HAP-1 (cell line): ENCODE measurements at regions not wholly inside any gene's neighbourhood (a gene's known extent, or its start where the extent isn't known, plus 50 kb on each side); places are given as distances from the start of the nearest gene placed in this dataset.
"Not testable (repeated sequence)": the region's sequence is repeated elsewhere in the genome, so short reads cannot be mapped to it uniquely, and the experiment has no call there.

Experiments used
- DNase-seq, 2 experiments: peaks; one replicate each; pipeline ENCODE4 v3.0.0-alpha.2; 2016 to 2020; ENCODE audit warnings: low spot score in 2 of 2
- H3K27me3 ChIP-seq: fragments of 250-450 bp; sonication (Bioruptor Pico); 2 replicates; pipeline ENCODE4 v1.5.1; 2020; ENCODE audit warnings: low read depth, mild to moderate bottlenecking, moderate library complexity
- H3K36me3 ChIP-seq: fragments of 250-450 bp; sonication (Bioruptor Pico); replicated peaks from 2 replicates; pipeline ENCODE4 v1.5.1; 2020; ENCODE audit warnings: mild to moderate bottlenecking
- H3K4me1 ChIP-seq: fragments of 250-450 bp; sonication (Bioruptor Pico); 2 replicates; pipeline ENCODE4 v1.5.1; 2020; ENCODE audit warnings: mild to moderate bottlenecking
- H3K4me3 ChIP-seq: fragments of 250-450 bp; sonication (Bioruptor Pico); 2 replicates; pipeline ENCODE4 v1.5.1; 2020; ENCODE audit warnings: mild to moderate bottlenecking, moderate library complexity
- H3K9me3 ChIP-seq: fragments of 250-450 bp; sonication (Bioruptor Pico); 2 replicates; pipeline ENCODE4 v1.5.1; 2020; ENCODE audit warnings: mild to moderate bottlenecking, moderate library complexity
- in situ Hi-C: fragments of 300-500 bp; cut with MboI; formaldehyde crosslinking; loops from 3 replicates; pipeline ENCODE4 v1.14.3; 2020; ENCODE audit warnings: low sequenced_read_pairs, inconsistent platforms, mixed read lengths

DNA sequence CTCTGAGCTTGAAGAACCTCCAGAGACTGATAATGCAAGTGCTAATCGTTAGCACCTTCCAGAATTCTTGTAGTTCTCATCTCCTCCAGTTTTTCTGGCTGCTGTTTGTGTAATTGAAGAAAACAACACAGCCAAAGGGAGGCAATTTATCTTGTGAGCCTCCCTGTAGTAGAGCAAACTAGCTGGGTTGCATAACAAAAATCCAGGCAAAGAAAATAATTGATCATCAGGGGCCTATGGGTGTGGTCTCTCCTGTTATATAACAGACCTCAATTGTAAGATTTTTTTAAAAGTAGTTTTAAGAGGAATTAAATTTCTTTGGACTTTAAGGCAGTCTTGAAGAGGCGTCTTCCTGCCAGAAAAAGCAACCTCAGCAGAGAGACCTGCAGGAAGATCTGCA is 817.0 kb downstream of the CENPC start:
- Histone ChIP-seq H3K36me3 (no peaks in the 10 kb centered on the region), H3K4me3 (no peak overlapping the region), H3K4me1 (peaks cover 6% of the 10 kb centered on the region; the same call in 1 of the 2 replicates), H3K27me3 (no peaks in the 10 kb centered on the region), H3K9me3 (no peaks in the 10 kb centered on the region)
- no peak for DNase-seq
- in situ Hi-C loops, result no loop called here

DNA sequence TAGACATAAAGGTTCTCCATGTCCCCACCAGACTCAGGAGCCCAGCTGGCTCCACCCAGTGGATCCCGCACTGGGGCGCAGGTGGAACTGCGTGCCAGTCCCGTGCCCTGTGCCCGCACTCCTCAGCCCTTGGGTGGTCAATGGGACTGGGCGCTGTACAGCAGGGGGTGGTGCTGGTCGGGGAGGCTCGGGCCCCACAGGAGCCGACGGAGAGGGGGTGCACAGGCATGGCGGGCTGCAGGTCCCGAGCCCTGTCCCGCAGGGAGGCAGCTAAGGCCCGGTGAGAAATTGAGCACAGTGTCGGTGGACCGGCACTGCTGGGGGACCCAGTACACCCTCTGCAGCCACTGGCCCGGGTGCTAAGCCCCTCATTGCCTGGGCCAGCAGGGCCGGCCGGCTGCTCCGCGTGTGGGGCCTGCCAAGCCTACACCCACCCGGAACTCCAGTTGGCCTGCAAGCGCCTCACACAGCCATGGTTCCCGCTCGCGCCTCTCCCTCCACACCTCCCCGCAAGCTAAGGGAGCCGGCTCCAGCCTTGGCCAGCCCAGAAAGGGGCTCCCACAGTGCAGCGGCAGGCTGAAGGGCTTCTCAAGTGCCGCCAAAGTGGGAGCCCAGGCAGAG is 832.9 kb downstream of the CENPC start:
- H3K9me3 ChIP-seq, result not testable (repeated sequence)

DNA sequence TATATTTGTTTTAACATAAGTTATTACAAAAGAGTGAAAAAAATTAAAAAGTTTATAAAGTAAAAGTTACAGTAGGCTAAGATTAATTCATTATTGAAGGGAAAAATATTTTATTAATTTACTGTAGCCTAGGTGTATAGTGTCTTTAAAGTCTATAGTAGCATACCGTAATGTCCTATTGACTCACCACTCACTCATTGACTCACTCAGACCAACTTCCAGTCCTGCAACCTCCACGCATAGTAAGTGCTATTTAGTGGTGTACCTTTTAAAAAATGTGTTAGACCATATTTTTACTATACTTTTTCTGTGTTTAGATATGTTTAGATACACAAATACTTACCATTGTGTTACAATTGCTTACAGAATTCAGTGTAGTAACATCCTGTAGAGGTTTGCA is 841.1 kb downstream of the CENPC start:
- DNase-seq, result no peak
- H3K4me3 ChIP-seq, result no peak overlapping the region
- in situ Hi-C loops, result no loop called here
- no peaks in the 10 kb centered on the region for H3K27me3 ChIP-seq
- H3K4me1 ChIP-seq, result no peaks in the 10 kb centered on the region
- H3K36me3 ChIP-seq, result no peaks in the 10 kb centered on the region
- no peaks in the 10 kb centered on the region for H3K9me3 ChIP-seq

More for the DNA sequence above, 832.9 kb downstream of the CENPC start:
- in situ Hi-C loops, H3K4me3 ChIP-seq, H3K27me3 ChIP-seq, H3K4me1 ChIP-seq, DNase-seq, H3K36me3 ChIP-seq: not testable (repeated sequence)

DNA sequence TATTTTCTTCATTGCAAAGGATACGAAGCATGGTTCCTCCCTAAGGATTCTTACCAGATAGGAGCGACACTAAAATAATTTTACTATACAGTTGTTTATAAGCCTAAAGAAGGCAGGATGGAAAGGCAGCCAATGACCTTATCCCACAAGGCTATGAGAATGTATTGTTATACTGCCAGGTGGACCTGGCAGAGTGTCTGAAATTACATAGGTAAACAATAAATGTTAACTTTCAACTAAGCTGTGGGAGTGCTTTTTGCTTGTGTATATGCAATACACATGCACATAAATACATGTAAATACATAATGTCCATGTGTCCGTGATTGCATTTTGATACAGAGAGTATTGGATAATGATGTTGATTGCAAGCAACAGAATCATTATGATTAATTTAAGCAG is 850.6 kb downstream of the CENPC start:
- Histone ChIP-seq H3K4me1 (no peaks in the 10 kb centered on the region), H3K36me3 (no peaks in the 10 kb centered on the region), H3K27me3 (no peaks in the 10 kb centered on the region), H3K4me3 (no peak overlapping the region), H3K9me3 (no peaks in the 10 kb centered on the region)
- no peak for DNase-seq
- in situ Hi-C loops, result no loop called here

DNA sequence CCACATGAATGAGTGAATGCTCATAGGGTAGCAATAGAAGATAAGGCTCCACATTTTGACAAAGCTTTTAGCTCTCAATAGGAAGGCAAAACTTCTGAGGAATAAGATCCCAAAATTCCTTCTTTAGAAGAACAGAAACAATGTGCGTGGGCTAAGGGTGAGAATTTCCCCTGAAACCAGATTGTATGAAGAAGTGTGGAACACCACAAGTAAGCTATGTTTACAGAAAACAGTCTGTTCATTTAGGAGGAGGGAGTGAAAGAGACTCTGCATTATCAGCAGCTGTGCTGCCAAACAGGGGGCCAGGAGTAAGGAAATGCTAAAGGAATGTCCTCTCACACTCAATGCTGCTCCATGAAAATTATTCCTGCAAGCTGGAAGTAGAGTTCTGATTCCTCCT is 851.6 kb downstream of the CENPC start:
- Histone ChIP-seq H3K4me3 (no peak overlapping the region), H3K27me3 (no peaks in the 10 kb centered on the region), H3K4me1 (no peaks in the 10 kb centered on the region), H3K36me3 (no peaks in the 10 kb centered on the region), H3K9me3 (no peaks in the 10 kb centered on the region)
- in situ Hi-C loops, result no loop called here
- no peak for DNase-seq

DNA sequence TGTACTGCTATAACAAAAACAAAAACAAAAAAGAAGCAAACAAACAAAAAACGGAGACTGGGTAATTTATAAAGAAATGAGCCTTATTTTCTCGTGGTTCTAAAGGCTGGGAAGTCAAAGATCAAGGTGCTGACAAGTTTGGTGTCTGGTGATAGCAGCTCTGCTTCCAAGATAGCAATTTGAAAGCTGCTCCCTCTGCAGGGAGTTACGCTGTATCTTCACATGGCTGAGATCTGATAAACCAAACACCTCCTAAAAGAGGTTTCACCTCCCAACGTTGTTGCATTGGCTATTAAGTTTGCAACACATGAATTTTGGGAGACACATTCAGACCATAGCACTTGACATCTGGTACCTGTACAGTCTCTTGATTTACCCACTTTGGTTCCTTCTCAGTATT is 854.2 kb downstream of the CENPC start:
- in situ Hi-C loops, result no loop called here
- DNase-seq, result no peak
- H3K27me3 ChIP-seq, result no peaks in the 10 kb centered on the region
- no peaks in the 10 kb centered on the region for H3K36me3 ChIP-seq
- H3K4me3 ChIP-seq, result no peak overlapping the region
- H3K4me1 ChIP-seq, result no peaks in the 10 kb centered on the region
- H3K9me3 ChIP-seq, result no peaks in the 10 kb centered on the region

DNA sequence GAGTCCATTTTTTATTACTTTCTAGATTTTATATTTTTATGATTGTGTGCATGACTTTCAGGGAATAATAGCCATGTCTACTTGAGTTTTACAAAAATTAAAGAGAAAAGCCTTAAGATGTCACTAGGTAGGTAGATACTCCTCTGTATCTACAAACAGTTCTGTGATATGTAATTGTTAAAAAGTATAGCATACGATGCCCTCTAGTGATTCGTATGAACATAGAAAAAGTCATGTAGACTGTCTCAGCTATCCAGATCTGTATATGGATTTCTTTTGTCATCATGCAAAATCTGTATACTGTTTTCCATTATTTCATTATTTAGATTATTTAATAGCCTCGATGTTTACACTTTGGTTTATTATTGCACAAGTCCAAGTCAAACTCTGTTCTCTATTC is 856.6 kb downstream of the CENPC start:
- DNase-seq, result peak in 1 of 2 experiments; percentile 54
- H3K9me3 ChIP-seq, result no peaks in the 10 kb centered on the region
- H3K4me3 ChIP-seq, result no peak overlapping the region
- no peaks in the 10 kb centered on the region for H3K27me3 ChIP-seq
- in situ Hi-C loops, result no loop called here
- H3K4me1 ChIP-seq, result no peaks in the 10 kb centered on the region
- no peaks in the 10 kb centered on the region for H3K36me3 ChIP-seq

DNA sequence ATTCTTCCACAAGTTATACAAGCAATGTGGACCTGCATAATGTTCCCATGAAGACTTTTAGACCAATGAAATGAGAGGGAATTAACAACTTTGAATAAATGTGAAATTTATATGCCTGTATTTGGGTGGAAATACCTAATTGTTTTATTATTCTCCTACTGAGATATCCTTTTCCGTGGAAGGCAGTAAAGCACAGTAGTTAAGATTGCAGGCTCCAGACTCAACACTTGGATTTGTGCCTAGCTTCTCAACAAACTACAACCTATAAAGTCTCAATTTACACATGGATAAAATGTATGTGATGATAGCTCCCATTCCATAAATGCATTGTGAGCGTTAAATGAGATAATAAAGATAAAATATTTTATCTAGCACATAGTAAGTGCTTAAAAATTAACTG is 857.8 kb downstream of the CENPC start:
- H3K4me1 ChIP-seq, result no peaks in the 10 kb centered on the region
- no peak overlapping the region for H3K4me3 ChIP-seq
- in situ Hi-C loops, result no loop called here
- no peaks in the 10 kb centered on the region for H3K9me3 ChIP-seq
- no peak for DNase-seq
- H3K36me3 ChIP-seq, result no peaks in the 10 kb centered on the region
- no peaks in the 10 kb centered on the region for H3K27me3 ChIP-seq

DNA sequence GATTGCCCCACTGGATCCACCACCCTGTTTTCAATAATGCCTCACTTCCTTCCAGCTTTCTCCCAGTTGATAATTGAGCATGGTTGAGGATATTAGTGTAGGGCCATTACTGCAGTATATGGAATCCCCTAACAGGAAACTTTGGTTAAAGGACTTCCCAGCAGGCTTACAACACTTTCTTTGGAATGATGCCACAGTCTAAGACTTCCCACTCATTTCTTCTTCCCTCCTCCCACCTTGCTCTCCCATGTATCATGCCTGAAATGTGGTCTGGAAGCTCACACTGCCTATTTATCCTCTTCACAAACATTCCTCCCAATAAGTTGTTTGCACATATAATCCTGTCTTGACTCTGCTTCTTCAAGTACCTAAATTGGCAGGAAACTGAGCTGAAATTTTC is 863.3 kb downstream of the CENPC start:
- no peak for DNase-seq
- Histone ChIP-seq H3K36me3 (no peaks in the 10 kb centered on the region), H3K4me1 (no peaks in the 10 kb centered on the region), H3K27me3 (no peaks in the 10 kb centered on the region), H3K4me3 (no peak overlapping the region), H3K9me3 (peaks cover 5% of the 10 kb centered on the region; the same call in 1 of the 2 replicates)
- in situ Hi-C loops, result no loop called here

DNA sequence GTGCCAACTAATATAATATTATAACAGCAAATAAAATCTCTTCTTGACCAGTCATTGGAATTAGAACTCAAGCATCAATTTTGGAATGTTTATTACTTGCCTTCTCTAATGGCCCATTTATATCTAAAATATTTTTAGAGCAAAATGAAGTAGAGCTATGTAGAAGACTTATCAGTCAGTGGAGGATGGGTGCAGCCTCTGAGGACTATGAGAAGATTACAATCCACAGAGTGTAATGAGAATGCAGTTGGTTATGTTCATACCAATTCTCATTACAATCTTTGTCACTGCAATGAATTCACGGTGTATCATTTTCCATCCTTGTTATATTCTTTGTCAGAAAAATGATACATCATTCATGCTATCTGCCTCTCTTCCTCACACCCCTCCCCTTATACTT is 878.1 kb downstream of the CENPC start:
- Histone ChIP-seq H3K9me3 (no peaks in the 10 kb centered on the region), H3K4me1 (no peaks in the 10 kb centered on the region), H3K27me3 (no peaks in the 10 kb centered on the region), H3K36me3 (no peaks in the 10 kb centered on the region), H3K4me3 (no peak overlapping the region)
- in situ Hi-C loops, result no loop called here
- no peak for DNase-seq

DNA sequence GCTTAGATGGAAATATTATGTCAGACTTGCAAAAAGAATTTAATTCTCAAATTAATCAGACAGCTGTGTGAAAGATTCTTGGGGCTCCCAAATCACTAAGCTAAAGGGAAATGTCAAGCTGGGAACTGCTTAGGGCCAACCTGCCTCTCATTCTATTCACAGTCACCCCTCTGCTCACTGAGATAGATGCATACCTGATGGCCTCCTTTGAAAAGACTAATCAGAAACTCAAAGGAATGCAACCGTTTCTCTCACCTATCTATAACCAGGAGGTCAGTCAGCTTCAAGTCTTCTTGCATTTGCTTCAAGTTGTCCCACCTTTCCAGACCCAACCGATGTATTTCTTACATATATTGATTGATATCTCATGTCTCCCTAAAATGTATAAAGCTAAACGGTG is 882.7 kb downstream of the CENPC start:
- H3K4me1 ChIP-seq, result no peaks in the 10 kb centered on the region
- H3K4me3 ChIP-seq, result no peak overlapping the region
- H3K27me3 ChIP-seq, result no peaks in the 10 kb centered on the region
- H3K9me3 ChIP-seq, result no peaks in the 10 kb centered on the region
- in situ Hi-C loops, result no loop called here
- no peaks in the 10 kb centered on the region for H3K36me3 ChIP-seq
- DNase-seq, result no peak

DNA sequence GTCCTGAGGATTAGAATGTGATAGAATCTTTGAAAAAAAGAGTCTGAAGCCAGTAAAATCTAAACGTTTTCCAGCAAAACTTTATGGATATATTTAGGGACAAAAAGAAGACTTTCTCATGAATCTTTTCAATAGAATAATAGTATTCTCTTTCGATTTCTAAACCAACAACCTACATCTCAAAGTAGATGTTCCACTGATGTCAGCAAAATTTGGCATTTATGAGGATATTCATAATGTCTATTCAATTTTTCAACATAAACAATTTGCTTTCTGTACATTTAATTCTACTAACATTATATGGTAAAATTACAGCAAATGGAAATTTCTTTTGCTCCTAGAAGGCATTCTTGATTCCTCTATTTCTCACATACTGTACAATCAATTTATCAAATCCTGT is 886.5 kb downstream of the CENPC start:
- Histone ChIP-seq H3K9me3 (no peaks in the 10 kb centered on the region), H3K4me1 (no peaks in the 10 kb centered on the region), H3K4me3 (no peak overlapping the region), H3K27me3 (no peaks in the 10 kb centered on the region), H3K36me3 (no peaks in the 10 kb centered on the region)
- no peak for DNase-seq
- in situ Hi-C loops, result no loop called here

DNA sequence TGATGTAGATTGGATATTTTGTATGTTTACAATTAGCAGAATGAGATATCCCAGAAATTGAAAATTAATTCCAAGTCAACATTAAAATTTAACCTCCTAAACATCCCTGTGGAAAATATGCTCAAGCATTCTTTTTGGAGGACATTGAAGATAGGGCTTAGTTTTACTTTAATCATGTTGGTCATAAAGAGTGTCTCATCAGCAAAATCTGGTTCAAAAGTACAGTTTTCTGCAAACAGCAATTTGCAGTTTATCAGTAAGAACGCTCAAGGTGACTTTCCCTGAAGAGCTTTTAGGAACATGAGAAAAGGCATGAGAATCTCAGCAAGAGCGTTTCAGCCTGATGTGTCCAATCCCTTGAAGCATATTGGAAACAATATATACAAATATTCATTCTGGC is 889.8 kb downstream of the CENPC start:
- in situ Hi-C loops, result no loop called here
- H3K9me3 ChIP-seq, result 0 out of 2 replicates have a peak, but pooled peaks cover 2% of the 10 kb centered on the region
- H3K4me3 ChIP-seq, result no peak overlapping the region
- H3K36me3 ChIP-seq, result no peaks in the 10 kb centered on the region
- no peaks in the 10 kb centered on the region for H3K27me3 ChIP-seq
- H3K4me1 ChIP-seq, result no peaks in the 10 kb centered on the region
- DNase-seq, result no peak

DNA sequence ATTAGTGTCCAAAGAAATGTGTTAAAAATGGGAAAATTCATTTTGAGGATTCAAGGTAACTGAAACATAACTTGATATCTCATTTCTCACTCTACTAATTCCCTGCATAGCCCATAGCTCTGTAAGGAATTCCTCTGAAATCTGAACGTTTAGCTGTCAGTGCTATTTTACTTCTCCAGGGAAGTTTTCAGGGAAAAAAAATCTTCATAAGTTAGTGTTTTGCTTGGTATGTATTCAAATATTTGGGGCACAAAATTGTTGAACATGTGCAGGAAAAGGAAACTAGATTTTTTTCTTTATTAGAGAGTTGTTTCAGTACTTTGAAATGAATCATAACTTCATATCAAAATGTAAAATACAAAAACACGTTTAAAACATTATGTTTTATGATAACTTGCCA is 891.4 kb downstream of the CENPC start:
- 0 out of 2 replicates have a peak, but pooled peaks cover 2% of the 10 kb centered on the region for H3K9me3 ChIP-seq
- DNase-seq, result no peak
- in situ Hi-C loops, result no loop called here
- no peaks in the 10 kb centered on the region for H3K36me3 ChIP-seq
- no peaks in the 10 kb centered on the region for H3K4me1 ChIP-seq
- no peak overlapping the region for H3K4me3 ChIP-seq
- H3K27me3 ChIP-seq, result no peaks in the 10 kb centered on the region

DNA sequence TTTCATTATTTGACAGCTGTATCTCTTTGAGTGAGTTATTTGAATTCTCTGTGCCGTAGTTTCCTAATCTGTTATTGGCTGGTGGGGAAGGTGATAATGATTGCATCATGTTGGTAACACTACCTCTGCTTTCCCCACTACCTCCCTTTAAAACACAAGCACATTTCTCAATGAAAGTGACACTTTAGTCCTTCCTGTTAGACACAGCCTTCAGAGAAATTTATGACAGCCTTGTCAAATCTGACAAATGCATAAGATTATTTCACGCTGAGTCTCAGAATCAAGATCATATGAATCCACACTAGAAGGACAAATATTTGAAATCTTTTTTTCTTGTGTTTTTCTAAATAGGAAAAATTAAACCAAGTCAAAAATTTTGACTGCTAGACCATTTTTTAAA is 896.1 kb downstream of the CENPC start:
- H3K9me3 ChIP-seq, result 0 out of 2 replicates have a peak, but pooled peaks cover 2% of the 10 kb centered on the region
- H3K4me3 ChIP-seq, result no peak overlapping the region
- no peaks in the 10 kb centered on the region for H3K36me3 ChIP-seq
- DNase-seq, result no peak
- in situ Hi-C loops, result no loop called here
- H3K4me1 ChIP-seq, result no peaks in the 10 kb centered on the region; the same call in 1 of the 2 replicates
- no peaks in the 10 kb centered on the region for H3K27me3 ChIP-seq
